ENCODE measurements at regions not wholly inside any gene's neighbourhood (a gene's known extent, or its start where the extent isn't known, plus 50 kb on each side); places are given as distances from the start of the nearest gene placed in this dataset.

- no peak for TF ChIP-seq CTCF (conservative IDR thresholded peaks at IDR 0.05)
- TF ChIP-seq ZFX (IDR thresholded peaks at IDR 0.05): no peak
Observed at GRCh38 chr1:238005116-238005515, 114.4 kb upstream of the ZP4 start.
